ENCODE measurements at regions not wholly inside any gene's neighbourhood (a gene's known extent, or its start where the extent isn't known, plus 50 kb on each side); places are given as distances from the start of the nearest gene placed in this dataset.

GRCh38 chr12:115437061-115437567 is 753.1 kb upstream of the TBX3 start:
- no peak for TF ChIP-seq CTCF (IDR thresholded peaks at IDR 0.05; ENCODE audit: poor library complexity)
- no peak for TF ChIP-seq EZH2 (IDR thresholded peaks at IDR 0.05; ENCODE audit: borderline replicate concordance)
- TF ChIP-seq EZH2phosphoT487 (IDR thresholded peaks at IDR 0.05; ENCODE audit: low read depth, severe bottlenecking, unreplicated experiment) = no peak

Data from hepatocyte (in vitro differentiated cells).